ENCODE measurements at regions not wholly inside any gene's neighbourhood (a gene's known extent, or its start where the extent isn't known, plus 50 kb on each side); places are given as distances from the start of the nearest gene placed in this dataset.
"Not testable (repeated sequence)": the region's sequence is repeated elsewhere in the genome, so short reads cannot be mapped to it uniquely, and the experiment has no call there.

- H3K9me3 ChIP-seq: no peaks in the 10 kb centered on the region
- no peak overlapping the region for H3K4me3 ChIP-seq
- H3K27me3 ChIP-seq: no peaks in the 10 kb centered on the region
- H3K36me3 ChIP-seq: no peaks in the 10 kb centered on the region
- DNase-seq: no peak
These were observed 1556.7 kb downstream of the FOXD4L5 start for GRCh38 chr9:63728287-63728686.

- H3K36me3 ChIP-seq, H3K27me3 ChIP-seq, H3K4me3 ChIP-seq, DNase-seq, H3K9me3 ChIP-seq: not testable (repeated sequence)
These were observed 1576.7 kb downstream of the FOXD4L5 start for GRCh38 chr9:63708285-63708684.

DNA sequence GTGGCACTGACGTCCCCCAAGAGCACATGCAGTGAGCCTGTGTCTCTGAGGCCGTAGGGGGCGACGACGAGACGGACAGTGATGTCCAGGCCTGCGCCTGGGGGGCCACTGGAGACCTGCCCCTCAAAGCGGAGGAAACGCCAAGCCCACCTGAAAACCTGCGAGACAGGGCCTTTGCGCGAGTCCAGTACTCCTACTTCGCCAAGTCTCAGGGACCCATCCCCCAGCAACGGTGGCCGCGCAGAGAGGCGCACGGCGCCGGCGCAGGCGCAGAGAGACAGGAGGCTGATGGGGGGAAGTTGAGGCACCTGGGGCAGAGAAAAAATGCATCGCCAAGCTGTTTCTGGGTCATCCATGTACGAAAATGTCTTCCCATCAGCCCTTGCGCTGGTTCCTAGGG is 1580.6 kb downstream of the FOXD4L5 start:
- not testable (repeated sequence) for DNase-seq

GRCh38 chr9:63703670-63704069 is 1581.3 kb downstream of the FOXD4L5 start:
- H3K4me3 ChIP-seq, DNase-seq, H3K27me3 ChIP-seq, H3K36me3 ChIP-seq, H3K9me3 ChIP-seq: not testable (repeated sequence)

More for the DNA sequence above, 1580.6 kb downstream of the FOXD4L5 start:
- H3K36me3 ChIP-seq, H3K27me3 ChIP-seq, H3K4me3 ChIP-seq, H3K9me3 ChIP-seq: not testable (repeated sequence)

GRCh38 chr9:63703138-63703665 is 1581.8 kb downstream of the FOXD4L5 start:
- H3K36me3 ChIP-seq, H3K9me3 ChIP-seq, H3K4me3 ChIP-seq, DNase-seq, H3K27me3 ChIP-seq: not testable (repeated sequence)

All from MG63 (cell line).